HepG2 (cell line): ENCODE measurements at regions not wholly inside any gene's neighbourhood (a gene's known extent, or its start where the extent isn't known, plus 50 kb on each side); places are given as distances from the start of the nearest gene placed in this dataset.

Source experiments
- ATAC-seq: fragments of 200-7000 bp; cut with Tn5 transposase; 3 replicates; pipeline ENCODE4 v1.9.1; 2020; ENCODE audit warnings: mild to moderate bottlenecking, moderate library complexity
- BruUV-seq: library from RNA; stranded (reverse); fragments of 400-500 nt; replicated peaks from 2 replicates; lab custom pipeline; 2021; lab: Mats Ljungman, UMichigan
- CTCF ChIA-PET: fragments of 300-600 bp; formaldehyde crosslinking; extraction: SDS; loops from one replicate; lab custom pipeline; 2021; ENCODE audit warnings: low total read pairs, inconsistent platforms, low intra/inter-chr PET ratio; lab: Yijun Ruan, JAX
- POLR2A ChIA-PET: fragments of 350-600 bp; sonication (Branson Sonifier 250); formaldehyde crosslinking; loops from one replicate; lab custom pipeline; 2020; ENCODE audit warnings: antibody characterized with exemption, inconsistent platforms; lab: Yijun Ruan, JAX
- DNase-seq: peaks from one replicate; pipeline ENCODE4 v3.0.0-alpha.2; 2015; ENCODE audit warnings: low spot score
- FAIRE-seq: peaks from 3 replicates; lab custom pipeline; 2011; peaks lifted over from hg19 to GRCh38; lab: Jason Lieb, UNC
- H2AFZ ChIP-seq: one replicate; pipeline ENCODE4 v1.6.1; 2011; ENCODE audit warnings: low read length, inconsistent platforms
- H3K27ac ChIP-seq: fragments of 300-600 bp; 3 replicates; pipeline ENCODE4 v1.8.0; 2011; ENCODE audit warnings: mixed run types, mild to moderate bottlenecking, mixed read lengths, low read length, inconsistent platforms; ENCODE audit not compliant: insufficient read depth; ENCODE audit errors: extremely low read length
- H3K27me3 ChIP-seq, 2 experiments: fragments of 200-600 bp in 1 of 2; 2 replicates in 1 of 2; 3 replicates in 1 of 2; pipeline versions ENCODE4 v1.6.0 to v1.8.0; 2011; ENCODE audit warnings: low read length in 2 of 2, mild to moderate bottlenecking in 2 of 2, moderate library complexity in 2 of 2, inconsistent platforms in 1 of 2; ENCODE audit not compliant: insufficient read depth in 2 of 2, control insufficient read depth in 1 of 2
- H3K36me3 ChIP-seq, 2 experiments: fragments of 200-600 bp in 1 of 2; replicated peaks in 1 of 2; 2 replicates in 1 of 2; 3 replicates in 1 of 2; pipeline versions ENCODE4 v1.5.1 to v1.8.0; 2011; ENCODE audit warnings: low read length in 2 of 2, inconsistent platforms in 1 of 2; ENCODE audit not compliant: insufficient read depth in 2 of 2, control insufficient read depth in 1 of 2
- H3K4me1 ChIP-seq: 2 replicates; pipeline ENCODE4 v1.5.1; 2012; ENCODE audit warnings: low read length, inconsistent platforms; ENCODE audit not compliant: insufficient read depth
- H3K4me2 ChIP-seq: 2 replicates; pipeline ENCODE4 v1.6.0; 2011; ENCODE audit warnings: low read depth, low read length, inconsistent platforms
- H3K4me3 ChIP-seq, 3 experiments: fragments of 200-600 bp in 1 of 3; sonication (generic), shearing (Covaris generic) in 1 of 3; replicated peaks in 1 of 3; 2 replicates each; pipeline ENCODE4 v1.5.1; 2011 to 2016; ENCODE audit warnings: low read length in 3 of 3, inconsistent platforms in 2 of 3, low read depth in 2 of 3, mild to moderate bottlenecking in 2 of 3, control low read depth in 1 of 3, mixed read lengths in 1 of 3; ENCODE audit not compliant: insufficient read depth in 1 of 3
- H3K79me2 ChIP-seq: one replicate; pipeline ENCODE4 v1.6.1; 2011; ENCODE audit warnings: low read length, inconsistent platforms; ENCODE audit not compliant: insufficient read depth
- H3K9ac ChIP-seq: 2 replicates; pipeline ENCODE4 v1.6.0; 2011; ENCODE audit warnings: mild to moderate bottlenecking, low read depth, low read length, inconsistent platforms; ENCODE audit not compliant: insufficient read depth
- H3K9me3 ChIP-seq: 2 replicates; pipeline ENCODE4 v1.5.1; 2012; ENCODE audit warnings: mild to moderate bottlenecking, low read length
- H4K20me1 ChIP-seq: 2 replicates; pipeline ENCODE4 v1.6.0; 2011; ENCODE audit warnings: inconsistent platforms, mild to moderate bottlenecking, low read length, moderate library complexity; ENCODE audit not compliant: insufficient read depth
- CBX2 ChIP-seq, 2 experiments: fragments of 200-600 bp in 1 of 2; sonication (generic); formaldehyde crosslinking in 1 of 2; IDR thresholded peaks; 2 replicates each; pipeline versions ENCODE4 v1.7.0 to v1.8.1; 2018 to 2022; ENCODE audit warnings: low read depth in 2 of 2, low read length in 1 of 2, mild to moderate bottlenecking in 1 of 2, missing genetic modification reagents in 1 of 2
- EEA1 ChIP-seq: sonication (generic); formaldehyde crosslinking; IDR thresholded peaks from 2 replicates; pipeline ENCODE4 v1.5.1; 2020; ENCODE audit warnings: mild to moderate bottlenecking, missing genetic modification reagents, borderline replicate concordance
- NCOA1 ChIP-seq: sonication (generic); formaldehyde crosslinking; IDR thresholded peaks from 2 replicates; pipeline ENCODE4 v1.9.0; 2021; ENCODE audit warnings: missing genetic modification reagents
- U2AF2 ChIP-seq: fragments of 200-400 bp; formaldehyde crosslinking; IDR thresholded peaks from 2 replicates; pipeline ENCODE4 v1.6.1; 2017; ENCODE audit warnings: low read depth, mild to moderate bottlenecking, low read length
- ZNF10 ChIP-seq: sonication (generic); formaldehyde crosslinking; IDR thresholded peaks from 2 replicates; pipeline ENCODE4 v1.4.0; 2020; ENCODE audit warnings: mild to moderate bottlenecking, low read depth, missing genetic modification reagents, borderline replicate concordance
- ZNF282 ChIP-seq: fragments of 450-650 bp; IDR thresholded peaks from 2 replicates; pipeline ENCODE4 v1.6.1; 2018; ENCODE audit not compliant: partially characterized antibody
- ZNF343 ChIP-seq: sonication (generic); formaldehyde crosslinking; IDR thresholded peaks from 2 replicates; pipeline ENCODE4 v1.4.0; 2020; ENCODE audit warnings: mild to moderate bottlenecking, missing genetic modification reagents
- ZNF564 ChIP-seq: sonication (generic); formaldehyde crosslinking; IDR thresholded peaks from 2 replicates; pipeline ENCODE4 v1.8.1; 2023; ENCODE audit warnings: mild to moderate bottlenecking, missing genetic modification reagents
- ZNF672 ChIP-seq: sonication (generic); formaldehyde crosslinking; IDR thresholded peaks from 2 replicates; pipeline ENCODE4 v1.8.1; 2022; ENCODE audit warnings: missing genetic modification reagents
- WGBS: methylation state at CpG from one replicate; pipeline ENCODE4 v1.1.6; 2017; ENCODE audit warnings: low lambda C conversion rate; 5-methylcytosine and 5-hydroxymethylcytosine counted together
- in situ Hi-C: cut with HindIII; loops from 2 replicates; pipeline ENCODE4 v1.10.0; 2017; ENCODE audit warnings: low pct_unique_long_range_greater_than_20kb; ENCODE audit not compliant: extremely low pct_ligation_motif_present
- intact Hi-C: fragments of 100-400 bp; cut with micrococcal nuclease; formaldehyde crosslinking; loops from one replicate; pipeline ENCODE4 v1.10.0; 2022; ENCODE audit not compliant: unreplicated experiment
- TF ChIP-seq, protein P1 (sequence below): sonication (generic); formaldehyde crosslinking; IDR thresholded peaks from 2 replicates; pipeline ENCODE4 v1.9.0; 2021; ENCODE audit warnings: missing genetic modification reagents, mild to moderate bottlenecking, borderline replicate concordance

DNA sequence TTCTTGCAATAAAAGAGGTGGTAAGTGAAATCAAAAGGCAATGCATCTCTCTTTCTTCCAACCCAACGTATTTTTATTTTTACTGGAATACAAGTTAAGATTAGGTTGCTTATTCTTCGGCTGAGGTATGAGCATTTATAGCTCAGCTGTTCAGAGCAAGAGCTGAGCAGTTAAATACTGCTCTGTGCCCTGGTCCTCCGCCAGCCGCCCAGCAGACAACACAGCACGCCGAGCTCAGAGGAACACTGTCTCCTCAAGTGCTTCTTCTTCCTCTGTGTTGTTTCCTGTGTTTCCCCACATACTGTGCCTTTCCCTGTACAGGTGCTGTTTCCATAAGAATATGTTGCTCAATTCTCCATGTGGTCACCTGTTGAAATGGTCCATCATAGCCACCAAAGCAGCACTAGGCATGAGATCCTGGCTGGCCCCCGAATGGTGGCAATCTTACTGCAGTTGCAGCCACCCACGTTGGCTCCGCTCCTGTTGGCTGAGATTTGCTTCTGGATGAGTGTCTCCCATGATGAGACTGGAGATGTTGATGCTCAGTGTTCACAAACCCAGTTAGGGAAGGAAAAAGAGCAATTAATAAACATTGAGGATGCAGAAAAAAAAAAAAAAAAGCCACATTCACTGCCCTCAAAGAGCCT lies 515.3 kb downstream of the GRIN2A start:
- no peak for FAIRE-seq
- CTCF ChIA-PET: no interaction called here
- TF ChIP-seq NCOA1 (CRISPR knock-in tag) (no peak), ZNF282 (no peak), ZNF343 (CRISPR knock-in tag) (no peak), EEA1 (CRISPR knock-in tag) (no peak), ZNF10 (CRISPR knock-in tag) (no peak), U2AF2 (no peak), ZNF564 (CRISPR knock-in tag) (no peak), CBX2 (IDR thresholded peaks at IDR 0.05; ENCODE audit: low read depth, low read length) (no peak), CBX2 (CRISPR knock-in tag; IDR thresholded peaks at IDR 0.05; ENCODE audit: low read depth) (no peak), ZNF672 (no peak)
- TF ChIP-seq, protein P1, sequence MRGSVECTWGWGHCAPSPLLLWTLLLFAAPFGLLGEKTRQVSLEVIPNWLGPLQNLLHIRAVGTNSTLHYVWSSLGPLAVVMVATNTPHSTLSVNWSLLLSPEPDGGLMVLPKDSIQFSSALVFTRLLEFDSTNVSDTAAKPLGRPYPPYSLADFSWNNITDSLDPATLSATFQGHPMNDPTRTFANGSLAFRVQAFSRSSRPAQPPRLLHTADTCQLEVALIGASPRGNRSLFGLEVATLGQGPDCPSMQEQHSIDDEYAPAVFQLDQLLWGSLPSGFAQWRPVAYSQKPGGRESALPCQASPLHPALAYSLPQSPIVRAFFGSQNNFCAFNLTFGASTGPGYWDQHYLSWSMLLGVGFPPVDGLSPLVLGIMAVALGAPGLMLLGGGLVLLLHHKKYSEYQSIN (CRISPR knock-in tag): no peak
- DNase-seq: no peak
- Histone ChIP-seq H3K27ac (no peak overlapping the region), H3K9ac (no peak overlapping the region), H3K4me2 (no peak overlapping the region), H3K4me3 (no peak overlapping the region), H2AFZ (no peak overlapping the region), H3K9me3 (no peaks in the 10 kb centered on the region), H4K20me1 (no peaks in the 10 kb centered on the region), H3K27me3 (peaks cover 0 to 18% of the 10 kb centered on the region in 2 experiments; a peak in 2 of 5 replicates), H3K79me2 (no peaks in the 10 kb centered on the region), H3K4me1 (no peaks in the 10 kb centered on the region), H3K36me3 (no peaks in the 10 kb centered on the region)
- intact Hi-C loops (no loop called here), in situ Hi-C loops (no loop called here)
- 24% methylated on average over 9 of the region's 9 CpGs for WGBS
- POLR2A ChIA-PET: no interaction called here
- no TSS peak for BruUV-seq
- ATAC-seq: no peak
